GM19023 (cell line): ENCODE measurements at regions not wholly inside any gene's neighbourhood (a gene's known extent, or its start where the extent isn't known, plus 50 kb on each side); places are given as distances from the start of the nearest gene placed in this dataset.

Experiments used
- ATAC-seq: cut with Tn5 transposase; IDR thresholded peaks from one replicate; pipeline ENCODE4 v1.9.1; 2021; ENCODE audit warnings: mild to moderate bottlenecking, moderate library complexity; ENCODE audit not compliant: unreplicated experiment

GRCh38 chr4:20443015-20443805, 191.5 kb downstream of the SLIT2 start:
- no peak for ATAC-seq

GRCh38 chr4:20444599-20445337, 193.1 kb downstream of the SLIT2 start:
- ATAC-seq: no peak

- ATAC-seq: no peak
Observed at GRCh38 chr4:20445933-20446723, 194.4 kb downstream of the SLIT2 start.

- ATAC-seq: no peak
Observed at GRCh38 chr4:20447103-20447502, 195.4 kb downstream of the SLIT2 start.

- no peak for ATAC-seq
Observed at GRCh38 chr4:20451986-20452385, 200.3 kb downstream of the SLIT2 start.

- ATAC-seq: no peak
Observed at GRCh38 chr4:20454515-20454914, 202.8 kb downstream of the SLIT2 start.

GRCh38 chr4:20456407-20456806, 204.7 kb downstream of the SLIT2 start:
- ATAC-seq: no peak

- ATAC-seq: no peak
Observed at GRCh38 chr4:20462426-20463175, 210.9 kb downstream of the SLIT2 start.

GRCh38 chr4:20463176-20463430, 211.4 kb downstream of the SLIT2 start:
- no peak for ATAC-seq

GRCh38 chr4:20464381-20464780, 212.7 kb downstream of the SLIT2 start:
- no peak for ATAC-seq

- no peak for ATAC-seq
Observed at GRCh38 chr4:20474119-20474518, 222.4 kb downstream of the SLIT2 start.

- ATAC-seq: no peak
Observed at GRCh38 chr4:20478412-20478811, 221.8 kb upstream of the PACRGL start.

GRCh38 chr4:20480165-20480947, 219.9 kb upstream of the PACRGL start:
- no peak for ATAC-seq

GRCh38 chr4:20483416-20483815, 216.8 kb upstream of the PACRGL start:
- no peak for ATAC-seq

- no peak for ATAC-seq
Observed at GRCh38 chr4:20486433-20486832, 213.8 kb upstream of the PACRGL start.

GRCh38 chr4:20487446-20487845, 212.8 kb upstream of the PACRGL start:
- ATAC-seq: no peak

GRCh38 chr4:20487852-20488251, 212.4 kb upstream of the PACRGL start:
- ATAC-seq: no peak

GRCh38 chr4:20490734-20491133, 209.5 kb upstream of the PACRGL start:
- no peak for ATAC-seq

GRCh38 chr4:20493761-20494353, 206.4 kb upstream of the PACRGL start:
- no peak for ATAC-seq

GRCh38 chr4:20496068-20496467, 204.2 kb upstream of the PACRGL start:
- no peak for ATAC-seq
